ENCODE measurements at regions not wholly inside any gene's neighbourhood (a gene's known extent, or its start where the extent isn't known, plus 50 kb on each side); places are given as distances from the start of the nearest gene placed in this dataset.

- ATAC-seq (peak; percentile 66), FAIRE-seq (peak; percentile 48), DNase-seq (ENCODE audit: extremely low read depth in 1 of 4, low spot score in 3 of 4) (no peak)
- H3K79me2 ChIP-seq (ENCODE audit: control insufficient read depth, insufficient read depth, low read length), result no peaks in the 10 kb centered on the region
- no peak overlapping the region for H3K4me2 ChIP-seq (ENCODE audit: insufficient read depth, low read length)
- intact Hi-C loops (cut with micrococcal nuclease) (loop anchor here (10.0 kb wide), 2 partner anchors 396 to 1046 kb away; no protein-coding TSS in a partner anchor), in situ Hi-C loops (cut with MboI) (loop anchor here (25.0 kb wide), 1 partner anchor 264 kb away; no protein-coding TSS in a partner anchor)
- H4K20me1 ChIP-seq (replicated peaks; ENCODE audit: control insufficient read depth, insufficient read depth, low read length), result no peaks in the 10 kb centered on the region
- H3K27ac ChIP-seq (ENCODE audit: extremely low read depth, low read depth, low read length), result no peak overlapping the region
- no peak for TF ChIP-seq ZNF134 (CRISPR knock-in tag; conservative IDR thresholded peaks at IDR 0.05)
- TF ChIP-seq MAZ (CRISPR knock-in tag; conservative IDR thresholded peaks at IDR 0.05 in 1 of 2, IDR thresholded peaks at IDR 0.05 in 1 of 2), result 0 out of 4 replicates have a peak, but pooled peaks of 1 of the 2 experiments have one; percentile 10
- TF ChIP-seq ZNF140 (CRISPR knock-in tag; IDR thresholded peaks at IDR 0.05), result no peak
- no peak for TF ChIP-seq PTTG1 (tag; IDR thresholded peaks at IDR 0.05; ENCODE audit: low read depth)
- no peak for TF ChIP-seq TCF7 (IDR thresholded peaks at IDR 0.05; ENCODE audit: borderline replicate concordance)
- H3K9ac ChIP-seq (ENCODE audit: insufficient read depth in 1 of 2, low read depth in 2 of 2, low read length in 2 of 2), result no peak overlapping the region
- H3K27me3 ChIP-seq (ENCODE audit: control insufficient read depth in 2 of 2, insufficient read depth in 2 of 2, low read length in 2 of 2), result no peaks in the 10 kb centered on the region
- WGBS (ENCODE audit: insufficient coverage, low coverage, missing lambda C conversion rate), result 32% methylated on average over 12 of the region's 12 CpGs
- H3K4me1 ChIP-seq (replicated peaks in 1 of 2; ENCODE audit: control insufficient read depth in 2 of 2, insufficient read depth in 2 of 2, low read length in 2 of 2), result no peaks in the 10 kb centered on the region
- H3K9me1 ChIP-seq (ENCODE audit: control insufficient read depth, insufficient read depth, low read length), result no peaks in the 10 kb centered on the region
- no peak overlapping the region for H3K4me3 ChIP-seq
- H3K9me3 ChIP-seq (replicated peaks; ENCODE audit: control insufficient read depth, insufficient read depth, low read depth, low read length), result no peaks in the 10 kb centered on the region
- peak overlapping the region; percentile 73 for H2AFZ ChIP-seq (ENCODE audit: low read depth, low read length)
- ChIA-PET POLR2A (interaction anchor here (1.0 kb wide), 2 partner anchors 10 to 116 kb away, joined by 3 to 4 read pairs; no protein-coding TSS in a partner anchor), CTCF (ENCODE audit: low intra/inter-chr PET ratio) (interaction anchor here (0.6 kb wide), 1 partner anchor 1133 kb away, joined by 3 read pairs; no protein-coding TSS in a partner anchor)
- H3K36me3 ChIP-seq (ENCODE audit: control insufficient read depth, insufficient read depth, low read length), result no peaks in the 10 kb centered on the region
- no TSS peak for BruUV-seq (replicated peaks)
Measured at GRCh38 chr2:13000664-13001363, 284.1 kb downstream of the TRIB2 start.
